ENCODE measurements at regions not wholly inside any gene's neighbourhood (a gene's known extent, or its start where the extent isn't known, plus 50 kb on each side); places are given as distances from the start of the nearest gene placed in this dataset.
"Not testable (repeated sequence)": the region's sequence is repeated elsewhere in the genome, so short reads cannot be mapped to it uniquely, and the experiment has no call there.

DNA sequence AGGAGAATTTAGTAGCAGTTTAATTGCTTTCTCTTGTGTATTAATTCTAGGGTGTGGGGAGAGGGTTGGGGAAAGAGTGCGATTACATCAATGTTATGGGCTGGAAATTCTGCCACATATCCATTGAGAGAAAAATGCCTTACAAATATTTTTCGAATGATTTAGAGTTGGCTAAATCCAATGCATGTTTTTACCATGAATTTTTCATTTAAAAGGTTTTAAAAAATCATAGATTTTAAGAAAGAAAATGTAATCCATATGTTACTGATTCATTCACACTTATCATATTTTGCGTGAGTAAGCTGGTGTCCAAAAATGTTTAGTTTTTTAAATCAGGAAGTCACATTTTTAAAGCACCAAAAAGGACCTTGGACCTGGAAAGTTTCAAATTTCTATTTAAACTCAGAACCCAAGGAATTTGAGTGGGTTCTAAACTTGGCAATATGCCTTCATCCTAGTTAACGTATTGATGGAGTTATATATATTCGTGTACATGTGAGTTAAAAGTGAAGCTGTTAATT is 627.4 kb upstream of the CITED2 start:
- Histone ChIP-seq H3K4me1 (ENCODE audit: control insufficient read depth, insufficient read depth, low read length, poor library complexity, severe bottlenecking) (no peaks in the 10 kb centered on the region), H3K9me3 (ENCODE audit: control insufficient read depth, low read length) (no peaks in the 10 kb centered on the region), H3K4me3 (ENCODE audit: insufficient read depth, low read depth, low read length, poor library complexity, severe bottlenecking) (no peak overlapping the region), H3K36me3 (ENCODE audit: control insufficient read depth, insufficient read depth, low read length) (no peaks in the 10 kb centered on the region), H3K27ac (ENCODE audit: insufficient read depth, low read length, poor library complexity, severe bottlenecking) (no peak overlapping the region), H3K27me3 (replicated peaks; ENCODE audit: control insufficient read depth, insufficient read depth, low read length, poor library complexity, severe bottlenecking) (no peaks in the 10 kb centered on the region)
- no peak for DNase-seq

DNA sequence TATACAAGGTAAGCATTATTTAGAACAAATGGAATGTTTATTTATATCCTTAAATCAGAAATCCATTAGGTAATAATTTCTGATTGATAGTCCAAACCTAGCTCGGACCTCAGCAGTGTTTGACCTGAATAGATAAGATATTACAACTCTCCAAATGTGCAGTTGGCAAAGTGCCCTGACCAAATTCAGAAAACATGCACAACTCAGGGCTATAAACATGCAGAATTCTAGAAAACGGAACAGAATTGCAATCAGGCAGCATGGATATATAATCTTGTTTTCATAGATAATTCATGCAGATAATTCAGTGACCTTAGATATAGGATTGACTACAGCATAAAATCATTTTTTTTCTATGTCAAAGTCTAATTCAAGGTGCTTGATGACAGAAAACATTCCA is 626.6 kb upstream of the CITED2 start:
- Histone ChIP-seq H3K9me3 (ENCODE audit: control insufficient read depth, low read length) (no peaks in the 10 kb centered on the region), H3K27ac (ENCODE audit: insufficient read depth, low read length, poor library complexity, severe bottlenecking) (no peak overlapping the region), H3K27me3 (replicated peaks; ENCODE audit: control insufficient read depth, insufficient read depth, low read length, poor library complexity, severe bottlenecking) (no peaks in the 10 kb centered on the region), H3K4me1 (ENCODE audit: control insufficient read depth, insufficient read depth, low read length, poor library complexity, severe bottlenecking) (no peaks in the 10 kb centered on the region), H3K4me3 (ENCODE audit: insufficient read depth, low read depth, low read length, poor library complexity, severe bottlenecking) (no peak overlapping the region), H3K36me3 (ENCODE audit: control insufficient read depth, insufficient read depth, low read length) (no peaks in the 10 kb centered on the region)
- DNase-seq: no peak

DNA sequence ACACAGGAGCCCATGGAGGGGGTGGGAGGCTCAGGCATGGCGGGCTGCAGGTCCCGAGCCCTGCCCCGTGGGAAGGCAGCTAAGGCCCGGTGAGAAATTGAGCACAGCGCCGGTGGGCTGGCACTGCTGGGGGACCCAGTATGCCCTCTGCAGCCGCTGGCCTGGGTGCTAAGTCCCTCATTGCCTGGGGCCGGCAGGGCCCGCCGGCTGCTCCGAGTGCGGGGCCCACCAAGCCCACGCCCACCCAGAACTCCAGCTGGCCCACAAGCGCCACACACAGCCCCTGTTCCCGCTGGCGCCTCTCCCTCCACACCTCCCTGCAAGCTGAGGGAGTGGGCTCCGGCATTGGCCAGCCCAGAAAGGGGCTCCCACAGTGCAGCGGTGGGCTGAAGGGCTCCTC is 625.2 kb upstream of the CITED2 start:
- not testable (repeated sequence) for H3K27ac ChIP-seq (ENCODE audit: insufficient read depth, low read length, poor library complexity, severe bottlenecking); H3K4me1 ChIP-seq (ENCODE audit: control insufficient read depth, insufficient read depth, low read length, poor library complexity, severe bottlenecking); H3K9me3 ChIP-seq (ENCODE audit: control insufficient read depth, low read length); H3K36me3 ChIP-seq (ENCODE audit: control insufficient read depth, insufficient read depth, low read length); DNase-seq; H3K27me3 ChIP-seq (replicated peaks; ENCODE audit: control insufficient read depth, insufficient read depth, low read length, poor library complexity, severe bottlenecking); H3K4me3 ChIP-seq (ENCODE audit: insufficient read depth, low read depth, low read length, poor library complexity, severe bottlenecking)

- not testable (repeated sequence) for H3K4me3 ChIP-seq (ENCODE audit: insufficient read depth, low read depth, low read length, poor library complexity, severe bottlenecking); DNase-seq; H3K27me3 ChIP-seq (replicated peaks; ENCODE audit: control insufficient read depth, insufficient read depth, low read length, poor library complexity, severe bottlenecking); H3K9me3 ChIP-seq (ENCODE audit: control insufficient read depth, low read length); H3K36me3 ChIP-seq (ENCODE audit: control insufficient read depth, insufficient read depth, low read length); H3K27ac ChIP-seq (ENCODE audit: insufficient read depth, low read length, poor library complexity, severe bottlenecking); H3K4me1 ChIP-seq (ENCODE audit: control insufficient read depth, insufficient read depth, low read length, poor library complexity, severe bottlenecking)
These were observed 624.0 kb upstream of the CITED2 start for GRCh38 chr6:139998478-139998877.

- Histone ChIP-seq H3K36me3 (ENCODE audit: control insufficient read depth, insufficient read depth, low read length) (no peaks in the 10 kb centered on the region), H3K4me3 (ENCODE audit: insufficient read depth, low read depth, low read length, poor library complexity, severe bottlenecking) (no peak overlapping the region), H3K9me3 (ENCODE audit: control insufficient read depth, low read length) (no peaks in the 10 kb centered on the region), H3K27ac (ENCODE audit: insufficient read depth, low read length, poor library complexity, severe bottlenecking) (no peak overlapping the region), H3K4me1 (ENCODE audit: control insufficient read depth, insufficient read depth, low read length, poor library complexity, severe bottlenecking) (no peaks in the 10 kb centered on the region), H3K27me3 (replicated peaks; ENCODE audit: control insufficient read depth, insufficient read depth, low read length, poor library complexity, severe bottlenecking) (no peaks in the 10 kb centered on the region)
- no peak for DNase-seq
These were observed 621.9 kb upstream of the CITED2 start for GRCh38 chr6:139996253-139996834.

DNA sequence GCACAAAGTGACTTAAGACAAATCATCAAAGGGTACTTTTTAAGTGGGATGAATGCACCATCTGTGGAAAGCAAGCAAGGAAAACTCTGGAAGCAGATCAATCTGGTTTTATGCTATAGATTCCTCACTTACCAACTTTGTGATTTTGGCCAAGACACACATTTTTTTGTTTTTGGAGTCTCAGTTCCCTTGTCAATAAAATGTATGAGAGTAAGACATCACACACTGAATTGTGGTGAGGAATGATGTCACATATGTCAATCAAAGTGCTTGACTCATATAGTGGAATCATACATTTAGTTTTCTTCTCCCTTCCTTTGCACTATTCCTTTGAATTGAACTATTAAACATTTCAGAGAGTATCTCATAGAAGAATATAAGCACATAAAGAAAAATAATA is 620.5 kb upstream of the CITED2 start:
- Histone ChIP-seq H3K27me3 (replicated peaks; ENCODE audit: control insufficient read depth, insufficient read depth, low read length, poor library complexity, severe bottlenecking) (no peaks in the 10 kb centered on the region), H3K4me3 (ENCODE audit: insufficient read depth, low read depth, low read length, poor library complexity, severe bottlenecking) (no peak overlapping the region), H3K36me3 (ENCODE audit: control insufficient read depth, insufficient read depth, low read length) (no peaks in the 10 kb centered on the region), H3K27ac (ENCODE audit: insufficient read depth, low read length, poor library complexity, severe bottlenecking) (no peak overlapping the region), H3K9me3 (ENCODE audit: control insufficient read depth, low read length) (no peaks in the 10 kb centered on the region), H3K4me1 (ENCODE audit: control insufficient read depth, insufficient read depth, low read length, poor library complexity, severe bottlenecking) (no peaks in the 10 kb centered on the region)
- DNase-seq: no peak

- no peaks in the 10 kb centered on the region for H3K4me1 ChIP-seq (ENCODE audit: control insufficient read depth, insufficient read depth, low read length, poor library complexity, severe bottlenecking)
- no peak for DNase-seq
- H3K4me3 ChIP-seq (ENCODE audit: insufficient read depth, low read depth, low read length, poor library complexity, severe bottlenecking): no peak overlapping the region
- no peaks in the 10 kb centered on the region for H3K36me3 ChIP-seq (ENCODE audit: control insufficient read depth, insufficient read depth, low read length)
- no peaks in the 10 kb centered on the region for H3K9me3 ChIP-seq (ENCODE audit: control insufficient read depth, low read length)
- no peaks in the 10 kb centered on the region for H3K27me3 ChIP-seq (replicated peaks; ENCODE audit: control insufficient read depth, insufficient read depth, low read length, poor library complexity, severe bottlenecking)
- no peak overlapping the region for H3K27ac ChIP-seq (ENCODE audit: insufficient read depth, low read length, poor library complexity, severe bottlenecking)
These were observed 616.5 kb upstream of the CITED2 start for GRCh38 chr6:139990856-139991465.

- H3K4me3 ChIP-seq (ENCODE audit: insufficient read depth, low read depth, low read length, poor library complexity, severe bottlenecking): no peak overlapping the region
- DNase-seq: no peak
- no peaks in the 10 kb centered on the region for H3K4me1 ChIP-seq (ENCODE audit: control insufficient read depth, insufficient read depth, low read length, poor library complexity, severe bottlenecking)
- no peaks in the 10 kb centered on the region for H3K27me3 ChIP-seq (replicated peaks; ENCODE audit: control insufficient read depth, insufficient read depth, low read length, poor library complexity, severe bottlenecking)
- H3K27ac ChIP-seq (ENCODE audit: insufficient read depth, low read length, poor library complexity, severe bottlenecking): no peak overlapping the region
- H3K9me3 ChIP-seq (ENCODE audit: control insufficient read depth, low read length): no peaks in the 10 kb centered on the region
- no peaks in the 10 kb centered on the region for H3K36me3 ChIP-seq (ENCODE audit: control insufficient read depth, insufficient read depth, low read length)
These were observed 615.7 kb upstream of the CITED2 start for GRCh38 chr6:139990026-139990686.

DNA sequence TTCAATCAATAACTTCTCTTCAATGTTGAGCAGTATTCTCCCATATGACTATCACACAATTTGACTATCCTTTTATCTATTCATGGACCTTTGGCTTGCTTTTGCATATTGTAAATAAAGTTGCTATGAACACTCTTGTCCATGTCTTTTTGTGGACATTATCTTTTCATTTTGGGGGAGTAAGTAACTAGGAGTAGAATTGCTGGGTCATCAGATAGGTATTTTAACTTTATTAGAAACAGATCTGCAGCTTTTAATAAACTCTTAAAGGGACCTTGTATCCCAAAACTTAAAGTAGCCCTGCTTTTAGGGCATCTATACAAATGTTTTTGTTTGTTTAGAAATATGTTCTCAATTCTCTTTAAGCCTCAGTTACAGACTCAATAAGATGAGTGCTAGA is 614.2 kb upstream of the CITED2 start:
- Histone ChIP-seq H3K27me3 (replicated peaks; ENCODE audit: control insufficient read depth, insufficient read depth, low read length, poor library complexity, severe bottlenecking) (no peaks in the 10 kb centered on the region), H3K27ac (ENCODE audit: insufficient read depth, low read length, poor library complexity, severe bottlenecking) (no peak overlapping the region), H3K36me3 (ENCODE audit: control insufficient read depth, insufficient read depth, low read length) (no peaks in the 10 kb centered on the region), H3K9me3 (ENCODE audit: control insufficient read depth, low read length) (no peaks in the 10 kb centered on the region), H3K4me3 (ENCODE audit: insufficient read depth, low read depth, low read length, poor library complexity, severe bottlenecking) (no peak overlapping the region), H3K4me1 (ENCODE audit: control insufficient read depth, insufficient read depth, low read length, poor library complexity, severe bottlenecking) (no peaks in the 10 kb centered on the region)
- no peak for DNase-seq

DNA sequence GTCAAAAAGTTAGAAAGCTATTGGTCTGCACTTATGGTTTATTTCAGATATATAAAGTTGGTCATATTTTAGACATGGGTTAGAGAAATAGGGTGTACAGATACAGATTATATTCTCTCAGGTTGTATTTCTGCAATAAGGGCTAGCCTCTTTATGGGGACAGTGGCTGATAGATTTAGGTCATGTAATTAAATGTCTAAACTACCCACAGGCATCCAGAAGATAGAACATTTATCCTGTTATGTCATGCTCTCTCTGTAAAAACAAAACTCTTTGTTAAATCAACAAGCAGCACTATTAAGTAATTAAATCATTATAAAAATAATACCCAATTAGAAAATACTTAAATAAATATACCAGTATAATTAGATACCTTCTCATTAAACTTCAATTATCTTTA is 612.6 kb upstream of the CITED2 start:
- H3K9me3 ChIP-seq (ENCODE audit: control insufficient read depth, low read length): no peaks in the 10 kb centered on the region
- DNase-seq: no peak
- H3K4me1 ChIP-seq (ENCODE audit: control insufficient read depth, insufficient read depth, low read length, poor library complexity, severe bottlenecking): no peaks in the 10 kb centered on the region
- H3K27ac ChIP-seq (ENCODE audit: insufficient read depth, low read length, poor library complexity, severe bottlenecking): no peak overlapping the region
- no peak overlapping the region for H3K4me3 ChIP-seq (ENCODE audit: insufficient read depth, low read depth, low read length, poor library complexity, severe bottlenecking)
- no peaks in the 10 kb centered on the region for H3K27me3 ChIP-seq (replicated peaks; ENCODE audit: control insufficient read depth, insufficient read depth, low read length, poor library complexity, severe bottlenecking)
- H3K36me3 ChIP-seq (ENCODE audit: control insufficient read depth, insufficient read depth, low read length): no peaks in the 10 kb centered on the region

Data from effector memory CD4-positive, alpha-beta T cell (primary cell).